ENCODE measurements at regions not wholly inside any gene's neighbourhood (a gene's known extent, or its start where the extent isn't known, plus 50 kb on each side); places are given as distances from the start of the nearest gene placed in this dataset.

DNA sequence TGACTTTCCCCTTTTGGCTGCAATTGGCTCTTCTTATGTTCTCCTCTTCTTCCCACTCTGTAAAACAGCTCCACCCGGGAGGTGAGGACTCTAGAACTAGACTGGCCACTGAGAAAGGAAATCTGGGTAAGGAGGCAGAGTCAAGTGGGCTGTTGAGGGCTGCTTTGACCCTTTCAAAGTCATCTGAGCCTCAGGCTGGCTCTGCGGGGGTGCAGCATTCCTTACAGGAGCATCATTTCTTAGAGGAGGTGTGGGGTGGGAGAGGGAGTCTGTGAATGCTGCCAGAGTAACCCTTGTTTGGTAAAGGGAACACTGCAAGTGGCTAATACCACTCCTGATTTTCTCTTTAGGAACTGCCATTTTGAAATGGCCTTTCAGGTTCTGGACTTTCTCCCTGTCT is 377.7 kb upstream of the SMARCA2 start:
- TF ChIP-seq, protein P1, sequence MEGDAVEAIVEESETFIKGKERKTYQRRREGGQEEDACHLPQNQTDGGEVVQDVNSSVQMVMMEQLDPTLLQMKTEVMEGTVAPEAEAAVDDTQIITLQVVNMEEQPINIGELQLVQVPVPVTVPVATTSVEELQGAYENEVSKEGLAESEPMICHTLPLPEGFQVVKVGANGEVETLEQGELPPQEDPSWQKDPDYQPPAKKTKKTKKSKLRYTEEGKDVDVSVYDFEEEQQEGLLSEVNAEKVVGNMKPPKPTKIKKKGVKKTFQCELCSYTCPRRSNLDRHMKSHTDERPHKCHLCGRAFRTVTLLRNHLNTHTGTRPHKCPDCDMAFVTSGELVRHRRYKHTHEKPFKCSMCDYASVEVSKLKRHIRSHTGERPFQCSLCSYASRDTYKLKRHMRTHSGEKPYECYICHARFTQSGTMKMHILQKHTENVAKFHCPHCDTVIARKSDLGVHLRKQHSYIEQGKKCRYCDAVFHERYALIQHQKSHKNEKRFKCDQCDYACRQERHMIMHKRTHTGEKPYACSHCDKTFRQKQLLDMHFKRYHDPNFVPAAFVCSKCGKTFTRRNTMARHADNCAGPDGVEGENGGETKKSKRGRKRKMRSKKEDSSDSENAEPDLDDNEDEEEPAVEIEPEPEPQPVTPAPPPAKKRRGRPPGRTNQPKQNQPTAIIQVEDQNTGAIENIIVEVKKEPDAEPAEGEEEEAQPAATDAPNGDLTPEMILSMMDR (IDR thresholded peaks at IDR 0.05): no peak
- TF ChIP-seq POLR2A (IDR thresholded peaks at IDR 0.05): no peak

Data from transverse colon (tissue), 3 donors.